BJ (cell line): ENCODE measurements at regions not wholly inside any gene's neighbourhood (a gene's known extent, or its start where the extent isn't known, plus 50 kb on each side); places are given as distances from the start of the nearest gene placed in this dataset.

Experiments used
- CTCF ChIA-PET: fragments of 350-600 bp; formaldehyde crosslinking; extraction: SDS; loops from one replicate; lab custom pipeline; 2021; ENCODE audit warnings: antibody characterized with exemption, inconsistent platforms; lab: Yijun Ruan, JAX
- POLR2A ChIA-PET: fragments of 300-600 bp; sonication (Branson Sonifier 250); formaldehyde crosslinking; extraction: SDS; loops from one replicate; lab custom pipeline; 2021; ENCODE audit warnings: antibody characterized with exemption; lab: Charles Lee
- DNase-seq: peaks from one replicate; pipeline ENCODE4 v3.0.0-alpha.2; 2011; ENCODE audit warnings: low read depth
- H3K27me3 ChIP-seq: 2 replicates; pipeline ENCODE4 v1.6.0; 2011; ENCODE audit warnings: low read length; ENCODE audit not compliant: control insufficient read depth, insufficient read depth
- H3K36me3 ChIP-seq: 2 replicates; pipeline ENCODE4 v1.5.1; 2011; ENCODE audit warnings: low read length; ENCODE audit not compliant: control insufficient read depth, insufficient read depth
- H3K4me3 ChIP-seq: 2 replicates; pipeline ENCODE4 v1.5.1; 2011; ENCODE audit warnings: low read depth, mild to moderate bottlenecking, control low read depth, low read length
- TF ChIP-seq, protein P1 (sequence below): IDR thresholded peaks from 2 replicates; pipeline ENCODE4 v1.5.1; 2011; ENCODE audit warnings: low read depth, mild to moderate bottlenecking, control low read depth, inconsistent platforms, low read length, moderate library complexity; ENCODE audit not compliant: insufficient read depth

GRCh38 chr1:5436808-5437207, 555.4 kb downstream of the NPHP4 start:
- TF ChIP-seq, protein P1, sequence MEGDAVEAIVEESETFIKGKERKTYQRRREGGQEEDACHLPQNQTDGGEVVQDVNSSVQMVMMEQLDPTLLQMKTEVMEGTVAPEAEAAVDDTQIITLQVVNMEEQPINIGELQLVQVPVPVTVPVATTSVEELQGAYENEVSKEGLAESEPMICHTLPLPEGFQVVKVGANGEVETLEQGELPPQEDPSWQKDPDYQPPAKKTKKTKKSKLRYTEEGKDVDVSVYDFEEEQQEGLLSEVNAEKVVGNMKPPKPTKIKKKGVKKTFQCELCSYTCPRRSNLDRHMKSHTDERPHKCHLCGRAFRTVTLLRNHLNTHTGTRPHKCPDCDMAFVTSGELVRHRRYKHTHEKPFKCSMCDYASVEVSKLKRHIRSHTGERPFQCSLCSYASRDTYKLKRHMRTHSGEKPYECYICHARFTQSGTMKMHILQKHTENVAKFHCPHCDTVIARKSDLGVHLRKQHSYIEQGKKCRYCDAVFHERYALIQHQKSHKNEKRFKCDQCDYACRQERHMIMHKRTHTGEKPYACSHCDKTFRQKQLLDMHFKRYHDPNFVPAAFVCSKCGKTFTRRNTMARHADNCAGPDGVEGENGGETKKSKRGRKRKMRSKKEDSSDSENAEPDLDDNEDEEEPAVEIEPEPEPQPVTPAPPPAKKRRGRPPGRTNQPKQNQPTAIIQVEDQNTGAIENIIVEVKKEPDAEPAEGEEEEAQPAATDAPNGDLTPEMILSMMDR: no peak
- H3K27me3 ChIP-seq: no peaks in the 10 kb centered on the region
- no peaks in the 10 kb centered on the region for H3K36me3 ChIP-seq
- POLR2A ChIA-PET: no interaction called here
- CTCF ChIA-PET: no interaction called here
- no peak overlapping the region for H3K4me3 ChIP-seq
- no peak for DNase-seq

- H3K36me3 ChIP-seq: no peaks in the 10 kb centered on the region
- DNase-seq: no peak
- TF ChIP-seq, protein P1: no peak
- no peaks in the 10 kb centered on the region for H3K27me3 ChIP-seq
- ChIA-PET POLR2A (no interaction called here), CTCF (interaction anchor here (0.6 kb wide), 1 partner anchor 1624 kb away, joined by 3 read pairs; no protein-coding TSS in a partner anchor)
- H3K4me3 ChIP-seq: no peak overlapping the region
These were observed 556.8 kb downstream of the NPHP4 start for GRCh38 chr1:5435414-5435813.

DNA sequence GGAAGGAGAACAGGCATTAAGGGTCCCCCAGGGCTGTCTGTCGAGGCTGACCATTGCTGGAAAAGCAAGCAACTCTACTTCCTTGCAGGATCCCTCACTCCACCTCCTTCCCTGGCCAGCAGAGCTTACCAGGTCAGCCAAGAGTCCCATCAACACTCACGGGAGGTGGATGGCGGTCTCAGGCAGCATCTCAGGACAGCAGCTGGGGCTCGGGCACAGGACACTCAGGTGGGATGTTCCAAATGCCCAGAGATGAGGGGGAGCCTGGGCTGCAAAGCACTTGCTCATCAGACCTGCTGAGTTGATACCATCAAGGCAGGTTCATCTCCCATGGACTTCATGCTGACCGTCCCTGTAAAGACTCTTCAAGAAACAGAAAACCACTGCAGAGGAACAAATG, 559.8 kb downstream of the NPHP4 start:
- DNase-seq: no peak
- TF ChIP-seq, protein P1: no peak
- ChIA-PET POLR2A (no interaction called here), CTCF (interaction anchor here (0.5 kb wide), 1 partner anchor 1355 kb away, joined by 3 read pairs; no protein-coding TSS in a partner anchor)
- no peak overlapping the region for H3K4me3 ChIP-seq
- no peaks in the 10 kb centered on the region for H3K36me3 ChIP-seq
- H3K27me3 ChIP-seq: no peaks in the 10 kb centered on the region

- H3K4me3 ChIP-seq: no peak overlapping the region
- no peaks in the 10 kb centered on the region for H3K27me3 ChIP-seq
- ChIA-PET POLR2A (no interaction called here), CTCF (no interaction called here)
- no peaks in the 10 kb centered on the region for H3K36me3 ChIP-seq
- DNase-seq: no peak
- TF ChIP-seq, protein P1: no peak
These were observed 561.1 kb downstream of the NPHP4 start for GRCh38 chr1:5430911-5431697.

DNA sequence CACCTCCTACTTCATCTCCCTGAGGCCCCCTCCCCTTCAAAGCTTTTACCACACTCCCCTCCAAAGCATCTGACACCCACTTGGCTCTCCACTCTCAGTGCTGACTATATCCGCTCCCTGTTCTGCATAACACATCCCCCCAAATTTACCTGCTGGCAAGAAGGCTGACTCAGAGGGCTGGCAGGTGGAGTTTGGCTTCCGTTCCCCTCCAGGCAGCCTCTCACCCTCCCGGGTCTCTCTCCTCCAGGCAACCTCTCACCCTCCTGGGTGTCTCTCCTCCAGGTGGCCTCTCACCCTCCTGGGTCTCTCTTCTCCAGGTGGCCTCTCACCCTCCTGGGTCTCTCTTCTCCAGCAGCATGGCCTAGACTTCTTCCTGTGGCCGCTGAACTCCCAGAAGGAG, 562.1 kb downstream of the NPHP4 start:
- Histone ChIP-seq H3K4me3 (no peak overlapping the region), H3K36me3 (no peaks in the 10 kb centered on the region), H3K27me3 (no peaks in the 10 kb centered on the region)
- no peak for DNase-seq
- CTCF ChIA-PET: no interaction called here
- TF ChIP-seq, protein P1: no peak
- POLR2A ChIA-PET: no interaction called here
